GM19397 (cell line): ENCODE measurements at regions not wholly inside any gene's neighbourhood (a gene's known extent, or its start where the extent isn't known, plus 50 kb on each side); places are given as distances from the start of the nearest gene placed in this dataset.
"Not testable (repeated sequence)": the region's sequence is repeated elsewhere in the genome, so short reads cannot be mapped to it uniquely, and the experiment has no call there.

Experiments
- ATAC-seq: cut with Tn5 transposase; IDR thresholded peaks from one replicate; pipeline ENCODE4 v1.9.1; 2021; ENCODE audit warnings: mild to moderate bottlenecking, moderate library complexity; ENCODE audit not compliant: unreplicated experiment

DNA sequence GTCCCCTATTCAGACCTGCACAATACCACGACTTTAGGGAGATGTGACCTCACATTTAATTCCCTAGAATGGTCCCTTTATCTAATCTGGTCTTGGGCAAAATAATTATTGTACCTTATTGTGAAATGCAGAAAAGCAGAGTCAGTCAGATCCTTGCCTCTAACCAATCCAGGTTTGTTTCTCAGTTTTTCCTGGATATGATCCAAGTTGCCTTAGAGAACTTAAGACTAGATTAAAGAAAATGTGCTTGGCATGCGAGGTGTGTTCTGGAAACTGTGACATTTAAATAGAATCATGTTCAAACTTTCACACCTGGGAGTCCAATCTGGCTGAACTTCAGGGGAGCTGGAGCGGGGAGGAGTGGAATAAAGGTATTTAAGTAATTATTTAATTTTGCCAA, 696.2 kb downstream of the DNAH5 start:
- no peak for ATAC-seq

DNA sequence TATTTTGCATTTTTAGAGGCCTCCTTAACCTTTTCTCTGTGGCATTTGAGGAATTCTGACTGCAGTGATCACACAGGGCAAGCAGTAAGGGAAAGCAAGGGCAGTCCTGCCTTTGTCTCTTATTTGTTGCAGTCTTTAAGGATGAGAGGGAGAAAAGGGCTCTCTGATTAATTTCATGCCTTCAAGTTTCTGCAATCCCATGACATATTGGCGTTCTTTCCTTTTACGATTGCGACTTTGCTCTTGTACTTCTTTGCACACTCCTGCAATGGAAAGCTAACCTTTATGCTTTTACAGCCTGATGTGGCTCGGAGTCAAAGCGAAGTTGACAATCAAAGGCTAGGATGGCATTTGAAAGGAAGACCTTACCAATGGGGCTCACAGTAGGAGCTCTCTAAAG, 698.4 kb downstream of the DNAH5 start:
- no peak for ATAC-seq

DNA sequence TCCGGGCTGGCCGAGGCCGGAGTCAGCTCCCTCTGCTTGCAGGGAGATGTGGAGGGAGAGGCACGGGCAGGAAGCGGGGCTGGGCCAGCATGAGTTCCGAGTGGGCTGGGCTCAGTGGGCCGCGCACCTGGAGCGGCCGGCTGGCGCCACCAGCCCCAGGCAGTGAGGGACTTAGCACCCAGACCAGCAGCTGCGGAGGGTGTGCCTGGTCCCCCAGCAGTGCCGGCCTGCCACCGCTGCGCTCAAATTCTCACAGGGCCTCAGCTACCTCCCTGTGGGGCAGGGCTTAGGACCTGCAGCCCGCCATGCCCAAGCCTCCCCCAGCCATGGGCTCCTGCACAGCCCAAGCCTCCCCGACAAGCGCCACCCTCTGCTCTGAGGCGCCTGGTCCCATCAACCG, 700.3 kb downstream of the DNAH5 start:
- no peak for ATAC-seq

DNA sequence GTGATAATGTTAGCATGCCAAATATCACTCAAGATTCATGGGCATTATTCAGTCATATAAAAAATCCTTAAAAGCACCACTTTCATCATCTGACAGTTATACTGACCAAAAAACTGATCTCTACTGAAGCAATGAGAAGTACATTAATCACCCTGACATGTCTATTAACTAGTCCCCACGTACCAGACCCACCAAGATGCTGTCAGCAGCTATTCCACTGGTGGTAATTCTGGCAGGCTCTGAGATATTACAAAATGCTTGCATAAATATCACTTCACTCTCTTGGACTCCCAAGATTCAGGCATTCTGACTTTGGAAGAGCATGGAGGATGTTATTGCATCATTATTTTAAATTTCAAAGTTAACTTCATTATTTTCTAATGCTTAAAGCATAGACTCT, 717.0 kb downstream of the DNAH5 start:
- ATAC-seq = no peak

DNA sequence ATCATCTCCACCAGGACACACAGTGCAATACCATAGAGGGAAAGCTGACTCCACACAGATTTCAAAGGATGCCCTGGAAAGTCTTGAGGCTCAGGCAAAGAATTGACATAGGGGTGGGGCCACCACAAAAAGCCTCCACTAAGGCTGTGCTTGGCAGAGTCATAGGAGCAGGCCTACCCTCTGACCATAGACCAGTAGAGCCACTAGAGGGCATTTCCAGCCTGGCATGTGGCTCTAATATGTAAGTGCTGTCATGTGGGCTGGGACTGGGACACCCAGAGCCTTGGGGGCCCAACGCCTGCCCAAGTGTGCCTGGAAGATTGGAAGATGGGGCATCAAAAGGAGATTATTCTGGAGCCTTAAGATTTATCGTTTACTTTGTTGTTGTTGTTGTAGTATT, 726.0 kb downstream of the DNAH5 start:
- no peak for ATAC-seq

DNA sequence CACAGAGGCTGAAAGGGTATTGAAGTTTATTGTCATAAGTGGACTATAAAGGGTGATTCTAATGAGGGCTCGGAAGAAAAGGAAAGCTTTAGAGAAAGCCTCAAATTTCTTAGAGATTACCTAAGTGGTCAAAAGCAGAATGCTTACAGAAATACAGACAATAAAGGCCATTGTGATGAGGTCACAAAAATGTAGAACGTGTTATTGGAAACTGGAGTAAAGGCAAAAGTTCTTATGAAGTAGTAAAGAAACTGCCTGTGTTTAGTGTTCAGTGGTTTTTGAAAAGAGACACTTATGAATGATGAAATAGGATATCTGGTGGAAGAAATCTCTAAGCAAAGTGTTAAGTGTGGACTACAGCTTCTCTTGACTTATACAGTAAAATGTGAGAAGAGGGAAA, 726.9 kb downstream of the DNAH5 start:
- ATAC-seq = no peak

DNA sequence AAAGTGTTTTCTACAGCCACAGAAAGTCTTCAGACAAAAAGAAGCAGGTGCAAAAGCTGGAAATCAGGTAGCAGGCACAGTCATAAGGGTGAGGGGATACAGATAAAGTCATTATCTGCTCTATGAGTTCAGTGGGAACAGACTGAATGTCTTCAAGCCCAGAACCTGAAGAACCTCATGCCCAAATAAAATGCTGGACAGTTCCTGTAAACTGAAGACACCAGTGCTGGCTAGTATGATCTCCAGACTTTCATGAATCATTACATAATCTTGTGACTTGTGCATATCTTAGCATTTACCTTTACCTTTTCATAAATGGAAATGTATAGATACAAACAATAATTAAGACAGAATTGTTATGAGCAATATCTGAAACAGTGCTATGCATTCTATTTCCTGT, 728.7 kb downstream of the DNAH5 start:
- no peak for ATAC-seq

DNA sequence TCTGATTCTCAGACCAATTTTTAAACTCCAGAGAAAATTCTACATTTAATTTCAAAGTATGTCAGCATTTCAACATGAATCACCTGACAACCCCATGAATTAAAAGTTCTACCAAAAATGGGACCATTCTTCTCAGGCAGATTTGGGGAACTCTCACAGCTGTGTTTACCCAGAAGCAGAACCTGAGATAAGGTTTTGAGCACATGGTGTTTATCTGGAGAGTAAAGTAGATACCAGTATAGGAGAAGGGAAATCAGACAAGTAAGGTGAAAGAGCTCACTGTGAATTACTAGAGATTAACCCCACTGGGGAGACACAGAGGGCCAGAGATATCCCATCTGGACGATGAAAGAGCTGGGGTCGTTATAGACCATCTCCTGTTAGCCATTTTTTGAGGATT, 729.1 kb downstream of the DNAH5 start:
- ATAC-seq = no peak

DNA sequence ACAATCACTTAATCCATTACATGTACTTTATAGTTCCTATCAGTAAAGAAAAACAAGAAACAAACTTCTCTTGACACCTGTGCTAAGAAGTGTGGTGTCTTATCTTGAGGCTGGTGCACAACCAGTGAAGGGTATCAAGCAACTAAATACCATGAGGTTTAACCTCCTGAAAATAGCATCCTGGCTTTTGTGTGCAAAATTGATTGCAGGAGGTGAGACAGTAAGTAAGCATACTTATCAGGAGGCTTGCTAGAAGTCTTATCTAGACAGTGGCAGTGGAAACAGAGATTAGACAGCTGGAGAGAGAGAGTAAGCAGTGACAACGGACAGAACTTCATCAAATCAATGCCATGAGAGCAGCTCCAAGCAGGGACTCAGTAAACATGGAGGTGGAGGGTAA, 730.3 kb downstream of the DNAH5 start:
- no peak for ATAC-seq

DNA sequence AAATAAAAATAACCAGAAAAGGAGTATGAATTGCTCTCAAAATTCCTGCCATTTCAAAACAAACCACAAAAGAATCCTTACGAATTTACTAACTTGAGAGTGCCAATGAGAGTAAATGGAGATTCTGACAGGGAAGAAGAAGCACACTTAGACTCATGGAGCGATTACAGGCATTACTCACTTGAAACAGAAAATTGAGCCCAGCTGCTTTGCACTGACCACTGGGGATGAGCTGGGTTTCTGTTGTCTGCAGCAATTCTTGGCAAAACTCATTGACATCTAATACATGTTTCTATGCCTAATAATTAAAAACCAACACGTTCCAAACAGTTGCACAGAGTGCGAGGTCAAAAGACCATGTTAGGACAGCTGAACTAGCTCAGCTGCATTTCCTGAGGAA, 731.6 kb downstream of the DNAH5 start:
- no peak for ATAC-seq

DNA sequence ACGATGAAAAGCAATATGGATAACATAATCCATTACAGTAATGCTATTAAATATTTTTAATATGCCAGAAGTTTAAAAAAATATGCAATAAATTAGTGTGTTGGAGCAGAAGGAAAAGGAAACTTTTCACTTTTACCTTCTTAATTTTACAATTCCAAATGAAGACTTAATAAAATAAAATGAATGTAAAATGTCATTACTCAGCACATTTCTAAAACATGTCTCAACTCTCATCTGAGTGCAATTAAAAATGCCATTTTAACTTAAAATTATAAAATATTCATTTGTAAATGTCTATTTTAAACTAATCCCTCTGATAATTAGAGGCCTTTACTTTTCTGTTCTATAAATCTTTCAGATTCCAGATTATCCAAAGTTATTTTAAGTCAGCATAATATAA, 733.4 kb downstream of the DNAH5 start:
- no peak for ATAC-seq

DNA sequence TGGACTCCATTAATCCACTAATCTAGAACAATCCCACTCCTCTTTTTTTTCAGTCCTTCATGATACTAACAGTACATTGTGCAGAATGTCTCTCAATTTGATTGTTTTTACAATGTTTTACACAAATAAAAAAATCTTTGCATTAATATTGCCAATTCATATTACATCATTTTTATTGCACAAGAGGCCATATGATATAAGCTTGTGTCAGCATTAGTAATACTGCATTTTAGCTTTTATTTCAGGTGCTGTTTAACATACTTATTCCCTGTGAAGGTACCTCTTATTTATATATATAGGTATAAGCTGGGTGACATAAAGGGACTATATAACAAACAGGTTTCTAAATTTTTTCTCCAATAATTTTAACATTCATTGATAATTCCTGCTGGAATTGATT, 737.4 kb downstream of the DNAH5 start:
- no peak for ATAC-seq

DNA sequence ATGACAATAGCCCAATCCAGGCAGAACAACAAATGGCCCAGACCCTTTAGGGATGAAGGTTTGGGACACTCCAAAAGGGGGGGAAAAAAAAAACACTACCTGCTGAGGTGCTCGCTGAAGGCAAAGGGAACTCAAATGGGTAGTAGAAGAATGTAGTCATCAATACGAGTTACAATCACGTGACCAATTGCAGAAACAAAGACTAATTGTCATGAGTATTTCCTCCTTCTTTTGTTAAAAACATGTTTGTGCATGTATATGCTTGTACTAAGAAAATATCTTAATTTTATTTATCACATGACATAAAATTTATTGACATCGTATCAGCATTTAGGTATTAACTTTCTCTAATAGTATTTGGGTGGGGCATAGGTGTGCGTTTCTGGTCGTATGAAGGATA, 743.5 kb downstream of the DNAH5 start:
- ATAC-seq = no peak

DNA sequence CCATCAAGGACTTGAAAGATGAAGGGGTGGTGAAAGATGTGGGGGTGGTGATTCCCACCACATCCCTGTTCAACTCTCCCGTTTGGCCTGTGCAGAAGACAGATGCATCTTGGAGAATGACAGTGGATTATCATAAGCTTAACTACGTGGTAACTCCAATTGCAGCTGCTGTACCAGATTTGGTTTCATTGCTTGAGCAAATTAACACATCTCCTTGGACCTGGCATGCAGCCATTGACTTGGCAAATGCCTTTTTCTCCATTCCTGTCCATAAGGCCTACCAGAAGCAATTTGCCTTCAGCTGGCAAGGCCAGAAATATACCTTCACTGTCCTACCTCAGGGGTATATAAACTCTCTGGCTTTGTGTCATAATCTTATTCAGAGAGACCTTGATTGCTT, 746.3 kb downstream of the DNAH5 start:
- ATAC-seq = not testable (repeated sequence)

DNA sequence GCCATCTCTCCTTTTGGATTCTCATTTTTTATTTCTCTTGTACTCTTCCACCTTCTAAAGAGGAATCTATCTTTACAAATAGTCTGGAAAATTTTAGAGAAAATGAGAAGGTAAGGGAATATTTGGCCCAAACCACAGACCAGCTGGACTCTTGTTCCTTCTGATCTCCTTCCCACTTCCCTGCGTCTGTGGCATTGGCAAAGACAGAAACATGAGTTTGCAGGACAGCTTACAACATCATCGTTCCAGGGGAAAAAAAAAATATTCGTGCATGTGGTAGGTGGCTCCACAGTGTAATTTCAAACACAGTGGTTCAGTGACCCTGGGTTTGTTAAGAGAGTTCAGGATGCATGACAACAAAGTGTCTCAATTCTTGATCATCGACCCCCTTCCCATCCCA, 755.0 kb downstream of the DNAH5 start:
- no peak for ATAC-seq

DNA sequence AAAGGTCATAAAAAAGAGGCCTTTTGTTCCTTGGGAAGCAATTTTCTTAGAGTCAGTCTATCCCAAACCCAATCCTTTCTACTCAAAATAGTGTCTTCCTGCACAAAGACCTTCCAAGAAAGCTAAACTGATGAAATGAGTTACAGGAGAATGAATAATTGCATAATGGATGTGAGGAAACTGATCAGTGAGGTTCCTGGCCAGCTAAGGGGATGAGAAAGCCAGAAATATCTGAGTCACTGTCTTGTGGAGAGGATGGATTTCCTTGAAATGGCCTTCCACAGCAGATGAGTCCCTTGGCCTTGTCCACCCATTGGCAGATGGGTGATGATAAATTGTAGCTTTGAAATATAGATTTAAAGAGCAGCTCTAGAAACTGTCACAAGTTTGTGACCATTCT, 756.1 kb downstream of the DNAH5 start:
- ATAC-seq = no peak

DNA sequence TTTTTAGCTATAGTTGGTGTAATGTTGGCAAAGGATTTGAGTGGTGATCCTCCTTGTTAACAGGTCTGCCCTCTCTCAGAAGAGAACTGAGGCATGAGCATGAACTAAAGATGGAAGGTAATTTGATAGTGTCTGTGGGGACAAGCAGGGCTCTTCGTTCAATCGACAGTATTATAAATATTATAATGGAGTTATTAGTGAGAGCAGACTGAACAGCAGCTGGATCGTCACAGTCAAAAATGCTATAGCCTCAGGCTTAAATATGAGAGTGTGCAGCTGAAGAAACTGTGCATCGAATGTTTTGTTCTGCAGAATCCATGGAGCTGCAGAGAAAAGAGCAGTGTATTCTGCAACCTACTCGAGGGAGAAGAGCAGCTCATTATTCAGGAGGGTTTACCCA, 757.3 kb downstream of the DNAH5 start:
- no peak for ATAC-seq

DNA sequence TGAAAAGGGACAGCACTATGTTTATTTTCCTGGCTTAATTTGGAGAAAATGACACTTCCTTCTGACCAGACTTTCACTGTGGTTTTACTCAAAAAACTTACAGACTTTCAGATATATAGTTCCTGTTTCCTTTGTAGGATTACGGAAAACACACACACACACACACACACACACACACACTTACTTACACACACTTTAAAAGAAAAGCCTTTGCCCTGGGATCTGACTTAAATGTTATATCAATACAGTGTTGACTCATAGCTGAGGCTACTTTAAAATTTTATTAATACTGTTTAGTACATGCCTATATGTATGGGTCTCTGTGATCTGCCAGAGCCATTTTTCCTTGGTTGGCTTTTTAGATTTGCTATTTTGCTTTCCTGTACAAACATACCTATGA, 758.3 kb downstream of the DNAH5 start:
- no peak for ATAC-seq

DNA sequence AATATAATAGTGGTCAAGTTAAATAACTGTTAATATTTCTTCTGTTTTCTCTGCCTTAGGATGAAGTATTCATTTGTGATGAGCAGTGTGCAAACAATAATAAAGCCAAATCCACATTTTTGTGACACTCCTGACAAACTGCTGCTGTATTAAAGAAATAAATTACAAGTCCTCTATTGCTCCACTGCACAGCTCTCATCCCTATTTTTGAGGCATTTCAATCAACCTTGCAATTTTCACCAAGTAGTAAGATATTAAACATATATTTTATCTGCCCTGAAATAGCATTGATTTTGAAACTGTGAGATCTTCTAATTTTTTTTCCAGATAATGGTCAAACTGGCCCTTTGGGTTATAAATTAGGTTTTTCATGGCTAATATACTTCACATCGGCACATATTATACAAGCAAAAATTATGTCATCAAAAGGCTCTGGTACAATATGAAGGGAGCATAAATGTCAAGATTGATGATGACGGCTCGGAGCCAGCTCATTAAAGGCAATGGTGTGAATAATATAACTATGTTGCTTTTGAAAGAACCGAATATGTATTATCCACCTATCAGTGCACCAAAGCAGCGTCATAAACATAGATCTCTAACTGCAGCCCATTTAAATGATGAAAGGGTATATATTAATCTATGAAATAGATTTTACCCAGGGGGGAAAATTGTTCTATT, 764.9 kb downstream of the DNAH5 start:
- no peak for ATAC-seq

DNA sequence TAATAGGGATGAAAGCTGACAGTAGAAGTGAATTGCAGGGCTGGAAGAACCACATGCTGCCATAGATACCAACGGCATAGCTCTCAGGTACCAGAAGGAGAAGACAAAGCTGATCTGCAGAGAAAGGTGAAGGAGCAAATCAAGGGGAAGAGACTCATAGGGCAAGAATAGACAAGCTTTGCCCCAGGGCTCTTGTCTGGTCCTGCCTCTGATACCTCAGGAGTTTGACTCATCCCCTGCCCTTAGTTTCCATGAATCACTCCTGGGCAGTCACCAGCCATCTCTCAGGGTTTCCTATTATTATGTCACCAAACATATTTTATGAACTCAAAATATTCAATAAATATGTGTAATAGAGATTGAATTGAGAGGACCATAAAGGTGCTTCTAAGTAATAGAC, 800.9 kb downstream of the DNAH5 start:
- no peak for ATAC-seq

DNA sequence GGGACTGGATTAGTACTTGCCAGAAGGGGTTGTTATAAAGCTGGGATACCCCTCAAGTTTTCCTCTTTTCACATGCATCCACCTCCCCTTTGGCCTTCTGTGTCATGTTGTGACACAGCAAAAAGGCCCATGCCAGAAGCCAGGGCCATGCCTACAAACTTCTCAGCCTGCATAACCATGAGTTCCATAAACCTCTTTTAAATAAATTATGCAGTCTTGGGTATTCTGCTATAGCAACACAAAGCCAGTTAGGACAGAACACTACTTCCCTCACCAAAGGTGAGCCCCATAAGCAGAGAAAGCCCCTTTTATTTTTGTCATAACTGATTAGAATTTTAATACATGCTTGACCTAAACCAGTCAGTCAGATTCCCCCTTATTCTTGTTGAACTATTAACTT, 801.3 kb downstream of the DNAH5 start:
- ATAC-seq = no peak

DNA sequence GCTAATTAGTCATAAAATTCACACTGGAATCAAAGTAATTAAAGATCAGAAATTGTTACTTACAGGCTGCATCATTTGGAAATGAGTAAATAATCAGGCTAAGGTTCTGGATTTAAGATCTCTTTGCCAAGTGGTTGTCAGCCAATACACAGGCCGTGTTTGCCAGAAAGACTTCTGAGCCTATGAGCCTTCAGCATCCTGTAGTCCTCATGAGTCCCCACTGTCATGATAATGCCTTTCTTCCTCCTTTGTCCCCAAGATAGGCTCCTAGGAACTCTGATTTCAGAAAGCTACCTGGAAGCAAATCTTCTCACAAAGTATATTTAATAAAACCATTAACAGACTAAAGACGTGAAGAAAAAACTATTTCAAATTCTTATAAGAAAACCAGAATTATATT, 810.5 kb downstream of the DNAH5 start:
- ATAC-seq = no peak

DNA sequence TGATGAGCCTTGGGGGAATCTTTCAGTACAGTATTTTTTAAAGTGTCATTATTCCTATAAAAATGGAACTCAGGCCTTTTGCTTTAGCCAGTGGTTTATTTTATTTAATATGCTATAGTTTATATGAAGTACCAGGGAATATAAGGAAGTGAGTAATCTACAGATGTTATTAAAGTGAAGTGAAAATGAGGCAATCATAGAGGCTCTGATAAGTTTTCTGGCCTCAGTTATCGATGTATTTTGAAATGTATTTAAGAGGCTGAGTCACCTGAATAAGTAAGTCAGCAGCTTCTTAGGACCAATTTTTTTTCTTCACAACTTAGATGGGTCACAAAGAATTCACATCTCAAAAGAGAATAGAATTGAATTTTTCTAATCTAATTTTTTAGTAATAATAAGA, 829.0 kb downstream of the DNAH5 start:
- ATAC-seq = no peak

DNA sequence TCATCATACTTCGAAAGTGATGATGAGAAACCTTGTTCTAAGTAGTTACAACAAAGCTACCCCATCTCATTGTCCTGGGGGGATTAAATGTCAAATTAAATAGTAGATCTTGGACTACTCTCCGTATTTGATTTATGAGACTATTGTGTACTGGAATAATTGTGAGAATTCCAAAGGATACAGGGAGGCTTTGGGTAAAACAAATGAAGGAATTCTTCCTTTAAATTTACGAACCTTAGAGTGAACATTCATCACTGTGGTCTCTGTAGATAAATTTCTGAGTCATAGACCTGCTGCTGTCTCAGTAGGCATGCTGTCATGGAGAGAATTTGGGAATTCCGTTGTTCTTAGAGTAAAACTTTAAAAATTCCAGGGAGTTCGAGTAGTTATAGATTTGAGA, 836.2 kb downstream of the DNAH5 start:
- ATAC-seq = no peak
